H9 (cell line): ENCODE measurements at regions not wholly inside any gene's neighbourhood (a gene's known extent, or its start where the extent isn't known, plus 50 kb on each side); places are given as distances from the start of the nearest gene placed in this dataset.

Source experiments
- DNase-seq: peaks from one replicate; pipeline ENCODE4 v3.0.0-alpha.2; 2017
- H2AFZ ChIP-seq: one replicate; pipeline ENCODE4 v1.6.1; 2013; ENCODE audit warnings: mild to moderate bottlenecking, low read length, control low read depth, moderate library complexity
- H2AK5ac ChIP-seq: 2 replicates; pipeline ENCODE4 v1.6.1; 2013; ENCODE audit warnings: low read length, control low read depth, mixed read lengths; ENCODE audit not compliant: insufficient read length
- H2BK120ac ChIP-seq: one replicate; pipeline ENCODE4 v1.6.1; 2013; ENCODE audit warnings: low read depth, mild to moderate bottlenecking, low read length, control low read depth, inconsistent platforms; ENCODE audit not compliant: poor library complexity, severe bottlenecking
- H2BK12ac ChIP-seq: 2 replicates; pipeline ENCODE4 v1.6.1; 2013; ENCODE audit warnings: low read length, control low read depth, mixed read lengths, low read depth; ENCODE audit not compliant: insufficient read length
- H2BK15ac ChIP-seq: 2 replicates; pipeline ENCODE4 v1.6.1; 2013; ENCODE audit warnings: low read depth, low read length, control low read depth
- H2BK20ac ChIP-seq: one replicate; pipeline ENCODE4 v1.6.1; 2013; ENCODE audit warnings: low read depth, mild to moderate bottlenecking, low read length, control low read depth, inconsistent platforms; ENCODE audit not compliant: poor library complexity, severe bottlenecking
- H2BK5ac ChIP-seq: 2 replicates; pipeline ENCODE4 v1.6.1; 2013; ENCODE audit warnings: low read length, control low read depth, mixed read lengths; ENCODE audit not compliant: insufficient read length
- H3K14ac ChIP-seq: 2 replicates; pipeline ENCODE4 v1.6.1; 2013; ENCODE audit warnings: low read length, control low read depth; ENCODE audit not compliant: insufficient read depth
- H3K18ac ChIP-seq: 2 replicates; pipeline ENCODE4 v1.6.1; 2013; ENCODE audit warnings: low read depth, mild to moderate bottlenecking, mixed read lengths, low read length, control low read depth; ENCODE audit not compliant: insufficient read length
- H3K23ac ChIP-seq: 2 replicates; pipeline ENCODE4 v1.6.1; 2013; ENCODE audit warnings: low read length, control low read depth, mixed read lengths, low read depth; ENCODE audit not compliant: insufficient read length
- H3K23me2 ChIP-seq: 2 replicates; pipeline ENCODE4 v1.6.1; 2013; ENCODE audit warnings: low read depth, mild to moderate bottlenecking, mixed read lengths, low read length, control low read depth; ENCODE audit not compliant: insufficient read length, poor library complexity, severe bottlenecking
- H3K27ac ChIP-seq: 2 replicates; pipeline ENCODE4 v1.5.1; 2013; ENCODE audit warnings: low read length, control low read depth, mixed read lengths, low read depth; ENCODE audit not compliant: insufficient read length
- H3K27me3 ChIP-seq: 2 replicates; pipeline ENCODE4 v1.6.1; 2013; ENCODE audit warnings: low read length, control low read depth, inconsistent platforms; ENCODE audit not compliant: insufficient read depth
- H3K4ac ChIP-seq: 2 replicates; pipeline ENCODE4 v1.6.1; 2013; ENCODE audit warnings: low read depth, mild to moderate bottlenecking, control low read depth, inconsistent platforms, low read length, moderate library complexity
- H3K4me1 ChIP-seq: 2 replicates; pipeline ENCODE4 v1.6.1; 2013; ENCODE audit warnings: low read length, control low read depth, inconsistent platforms; ENCODE audit not compliant: insufficient read depth
- H3K4me2 ChIP-seq: 2 replicates; pipeline ENCODE4 v1.6.1; 2013; ENCODE audit warnings: low read length, control low read depth, mixed read lengths; ENCODE audit not compliant: insufficient read length, insufficient read depth
- H3K56ac ChIP-seq: 2 replicates; pipeline ENCODE4 v1.6.1; 2013; ENCODE audit warnings: low read depth, mild to moderate bottlenecking, mixed read lengths, low read length, control low read depth; ENCODE audit not compliant: insufficient read length
- H3K79me1 ChIP-seq: 2 replicates; pipeline ENCODE4 v1.6.1; 2013; ENCODE audit warnings: low read depth, mild to moderate bottlenecking, moderate library complexity, low read length, control low read depth, inconsistent platforms; ENCODE audit not compliant: insufficient read depth, poor library complexity, severe bottlenecking
- H3K79me2 ChIP-seq: 2 replicates; pipeline ENCODE4 v1.6.1; 2013; ENCODE audit warnings: low read length, control low read depth, inconsistent platforms; ENCODE audit not compliant: insufficient read depth
- H3K9ac ChIP-seq: 2 replicates; pipeline ENCODE4 v1.6.1; 2013; ENCODE audit warnings: low read length, control low read depth, mixed read lengths; ENCODE audit not compliant: insufficient read length; ENCODE audit errors: extremely low read depth
- H3K9me3 ChIP-seq: one replicate; pipeline ENCODE4 v1.6.1; 2013; ENCODE audit warnings: low read depth, low read length, inconsistent platforms; ENCODE audit not compliant: control insufficient read depth
- H3T11ph ChIP-seq: one replicate; pipeline ENCODE4 v1.6.1; 2013; ENCODE audit warnings: mild to moderate bottlenecking, low read length, control low read depth, inconsistent platforms
- H4K20me1 ChIP-seq: one replicate; pipeline ENCODE4 v1.6.1; 2013; ENCODE audit not compliant: control insufficient read depth, insufficient read length, insufficient read depth
- H4K5ac ChIP-seq: 2 replicates; pipeline ENCODE4 v1.6.1; 2013; ENCODE audit warnings: low read depth, mild to moderate bottlenecking, mixed read lengths, low read length, control low read depth; ENCODE audit not compliant: insufficient read length
- H4K8ac ChIP-seq: replicated peaks from 2 replicates; pipeline ENCODE4 v1.6.1; 2013; ENCODE audit warnings: low read length, control low read depth, mixed read lengths, low read depth; ENCODE audit not compliant: insufficient read length
- H4K91ac ChIP-seq: 2 replicates; pipeline ENCODE4 v1.6.1; 2013; ENCODE audit warnings: low read depth, mild to moderate bottlenecking, moderate library complexity, mixed read lengths, low read length, control low read depth; ENCODE audit not compliant: insufficient read length
- H3K27ac Mint-ChIP-seq, 3 experiments: 2 replicates in 2 of 3; 3 replicates in 1 of 3; pipeline ENCODE4 v1.8.0; 2020 to 2021; ENCODE audit warnings: mixed read lengths in 3 of 3, mild to moderate bottlenecking in 1 of 3, moderate library complexity in 1 of 3
- H3K27me3 Mint-ChIP-seq: 2 replicates; pipeline ENCODE4 v1.8.0; 2021; ENCODE audit warnings: low read depth, mild to moderate bottlenecking, moderate library complexity, mixed read lengths
- H3K36me3 Mint-ChIP-seq, 3 experiments: 2 replicates in 2 of 3; 3 replicates in 1 of 3; pipeline ENCODE4 v1.8.0; 2020 to 2021; ENCODE audit warnings: low read depth in 3 of 3, mixed read lengths in 3 of 3; ENCODE audit not compliant: insufficient read depth in 1 of 3
- H3K4me1 Mint-ChIP-seq, 2 experiments: 2 replicates each; pipeline ENCODE4 v1.8.0; 2020; ENCODE audit warnings: mixed read lengths in 2 of 2
- H3K4me3 Mint-ChIP-seq, 2 experiments: 2 replicates in 1 of 2; 3 replicates in 1 of 2; pipeline ENCODE4 v1.8.0; 2020 to 2021; ENCODE audit warnings: mild to moderate bottlenecking in 2 of 2, mixed read lengths in 2 of 2, moderate library complexity in 1 of 2
- H3K9me3 Mint-ChIP-seq, 2 experiments: 2 replicates in 1 of 2; 3 replicates in 1 of 2; pipeline ENCODE4 v1.8.0; 2020; ENCODE audit warnings: mild to moderate bottlenecking in 2 of 2, mixed read lengths in 2 of 2, moderate library complexity in 1 of 2
- CTCF ChIP-seq: fragments of 200-600 bp; sonication (generic); conservative IDR thresholded peaks from 3 replicates; pipeline ENCODE4 v1.8.0; 2021; ENCODE audit warnings: antibody characterized with exemption, mild to moderate bottlenecking
- WGBS: extraction: QIAGEN DNeasy Blood & Tissue Kit; methylation state at CpG from one replicate; pipeline ENCODE4 v1.1.7; 2013; ENCODE audit warnings: missing lambda C conversion rate, low lambda C conversion rate, mixed read lengths; ENCODE audit not compliant: insufficient read length; ENCODE audit errors: extremely low coverage; 5-methylcytosine and 5-hydroxymethylcytosine counted together

- Histone ChIP-seq H2BK15ac (no peak overlapping the region), H3K18ac (no peak overlapping the region), H4K5ac (no peak overlapping the region), H3K4ac (no peak overlapping the region), H4K8ac (no peak overlapping the region), H2AK5ac (no peak overlapping the region), H3K23ac (no peak overlapping the region), H3K27me3 (no peaks in the 10 kb centered on the region), H3K23me2 (no peaks in the 10 kb centered on the region), H4K20me1 (no peaks in the 10 kb centered on the region), H4K91ac (no peak overlapping the region), H2BK12ac (no peak overlapping the region), H2BK5ac (no peak overlapping the region), H3K9ac (no peak overlapping the region), H3K79me2 (no peaks in the 10 kb centered on the region), H3K56ac (no peak overlapping the region), H3K27ac (peak overlapping the region; percentile 91), H2BK20ac (peak overlapping the region; percentile 77), H2AFZ (no peak overlapping the region), H3K4me1 (peaks cover 7% of the 10 kb centered on the region; the same call in 1 of the 2 replicates), H3K9me3 (peaks cover 20% of the 10 kb centered on the region), H3K79me1 (no peaks in the 10 kb centered on the region), H2BK120ac (no peak overlapping the region), H3K4me2 (no peak overlapping the region), H3T11ph (no peak overlapping the region), H3K14ac (no peak overlapping the region)
- peaks cover 16 to 53% (median 38%) of the 10 kb centered on the region in 3 experiments for H3K36me3 Mint-ChIP-seq
- WGBS = no CpG with 5 or more reads among the region's 10 CpGs
- H3K27ac Mint-ChIP-seq = peak overlapping the region; percentile 96 to 99 (median 97); a peak in 6 of 7 replicates
- H3K4me3 Mint-ChIP-seq = no peak overlapping the region
- TF ChIP-seq CTCF = no peak
- no peak for DNase-seq
- no peaks in the 10 kb centered on the region for H3K27me3 Mint-ChIP-seq
- H3K9me3 Mint-ChIP-seq = peaks cover 33 to 64% of the 10 kb centered on the region in 2 experiments
- H3K4me1 Mint-ChIP-seq = peaks cover 41 to 43% of the 10 kb centered on the region in 2 experiments
Observed at GRCh38 chr5:68924481-68925145, 169.2 kb upstream of the SLC30A5 start.
